Fibroblast of the aortic adventitia (primary cell): ENCODE measurements at regions not wholly inside any gene's neighbourhood (a gene's known extent, or its start where the extent isn't known, plus 50 kb on each side); places are given as distances from the start of the nearest gene placed in this dataset.

ENCODE experiments used
- DNase-seq: peaks from one replicate; pipeline ENCODE4 v3.0.0-alpha.2; 2010; ENCODE audit warnings: low read depth
- H3K4me3 ChIP-seq: 2 replicates; pipeline ENCODE4 v1.5.1; 2011; ENCODE audit warnings: low read depth, mild to moderate bottlenecking, control low read depth, low read length, moderate library complexity
- CTCF ChIP-seq: IDR thresholded peaks from 2 replicates; pipeline ENCODE4 v1.5.1; 2011; ENCODE audit warnings: mild to moderate bottlenecking, low read length, control low read depth, inconsistent platforms; ENCODE audit not compliant: insufficient read depth

GRCh38 chr13:32895296-32895695 is 120.9 kb upstream of the KL start:
- TF ChIP-seq CTCF = no peak

GRCh38 chr13:32897296-32897695 is 118.9 kb upstream of the KL start:
- no peak for DNase-seq
- H3K4me3 ChIP-seq = no peak overlapping the region
- no peak for TF ChIP-seq CTCF

More at GRCh38 chr13:32895296-32895695, 120.9 kb upstream of the KL start:
- H3K4me3 ChIP-seq = no peak overlapping the region
- DNase-seq = no peak

GRCh38 chr13:32902029-32902780 is 114.0 kb upstream of the KL start:
- DNase-seq = peak; percentile 52
- no peak overlapping the region for H3K4me3 ChIP-seq
- no peak for TF ChIP-seq CTCF

GRCh38 chr13:32902874-32903273 is 113.3 kb upstream of the KL start:
- TF ChIP-seq CTCF = no peak
- DNase-seq = peak; percentile 71
- no peak overlapping the region for H3K4me3 ChIP-seq

GRCh38 chr13:32903720-32904119 is 112.5 kb upstream of the KL start:
- DNase-seq = peak; percentile 44
- H3K4me3 ChIP-seq = no peak overlapping the region
- no peak for TF ChIP-seq CTCF

- no peak overlapping the region for H3K4me3 ChIP-seq
- TF ChIP-seq CTCF = no peak
- peak; percentile 47 for DNase-seq
Measured at GRCh38 chr13:32904266-32904665, 112.0 kb upstream of the KL start.
